Medulla oblongata (tissue), 1 donor: ENCODE measurements at regions not wholly inside any gene's neighbourhood (a gene's known extent, or its start where the extent isn't known, plus 50 kb on each side); places are given as distances from the start of the nearest gene placed in this dataset.

Source experiments
- DNase-seq: peaks from one replicate; pipeline ENCODE4 v3.0.0-alpha.2; 2015; ENCODE audit errors: extremely low spot score

- no peak for DNase-seq
Measured at GRCh38 chr10:121098211-121098610, 247.0 kb downstream of the WDR11 start.

- no peak for DNase-seq
Measured at GRCh38 chr10:121098751-121099150, 247.6 kb downstream of the WDR11 start.

- no peak for DNase-seq
Measured at GRCh38 chr10:121099181-121099580, 248.0 kb downstream of the WDR11 start.

- DNase-seq, result no peak
Measured at GRCh38 chr10:121099592-121099991, 248.4 kb downstream of the WDR11 start.

- DNase-seq, result no peak
Measured at GRCh38 chr10:121101561-121101960, 250.4 kb downstream of the WDR11 start.

- no peak for DNase-seq
Measured at GRCh38 chr10:121102706-121103105, 251.5 kb downstream of the WDR11 start.

GRCh38 chr10:121104476-121105111, 253.4 kb downstream of the WDR11 start:
- DNase-seq, result no peak

GRCh38 chr10:121106611-121107010, 255.4 kb downstream of the WDR11 start:
- DNase-seq, result peak; percentile 68

- no peak for DNase-seq
Measured at GRCh38 chr10:121108051-121108450, 256.9 kb downstream of the WDR11 start.

GRCh38 chr10:121110369-121110768, 259.2 kb downstream of the WDR11 start:
- DNase-seq, result no peak

GRCh38 chr10:121112136-121112535, 261.0 kb downstream of the WDR11 start:
- DNase-seq, result no peak

- no peak for DNase-seq
Measured at GRCh38 chr10:121112579-121113384, 261.6 kb downstream of the WDR11 start.

- no peak for DNase-seq
Measured at GRCh38 chr10:121113385-121113696, 262.2 kb downstream of the WDR11 start.

GRCh38 chr10:121113911-121114310, 262.7 kb downstream of the WDR11 start:
- no peak for DNase-seq

- no peak for DNase-seq
Measured at GRCh38 chr10:121115154-121115553, 264.0 kb downstream of the WDR11 start.

GRCh38 chr10:121121462-121121861, 270.3 kb downstream of the WDR11 start:
- no peak for DNase-seq

- DNase-seq, result no peak
Measured at GRCh38 chr10:121127151-121127906, 276.2 kb downstream of the WDR11 start.

- DNase-seq, result no peak
Measured at GRCh38 chr10:121128164-121128563, 277.0 kb downstream of the WDR11 start.

- no peak for DNase-seq
Measured at GRCh38 chr10:121129266-121129665, 278.1 kb downstream of the WDR11 start.

GRCh38 chr10:121130382-121130781, 279.2 kb downstream of the WDR11 start:
- no peak for DNase-seq

GRCh38 chr10:121131014-121131413, 279.9 kb downstream of the WDR11 start:
- DNase-seq, result peak; percentile 49

- peak; percentile 80 for DNase-seq
Measured at GRCh38 chr10:121131426-121132265, 280.5 kb downstream of the WDR11 start.
